Mucosa of gallbladder (tissue), 1 donor: ENCODE measurements at regions not wholly inside any gene's neighbourhood (a gene's known extent, or its start where the extent isn't known, plus 50 kb on each side); places are given as distances from the start of the nearest gene placed in this dataset.

Source experiments
- DNase-seq: peaks from one replicate; pipeline ENCODE4 v3.0.0-alpha.2; 2020; ENCODE audit warnings: low spot score
- donor health status: DM: no; HTN: no; CAD: no.

- DNase-seq = no peak
Observed at GRCh38 chr5:71865665-71866320, 146.7 kb downstream of the CARTPT start.

GRCh38 chr5:71872311-71872864 is 153.3 kb downstream of the CARTPT start:
- DNase-seq = no peak

- no peak for DNase-seq
Observed at GRCh38 chr5:71873191-71873591, 154.1 kb downstream of the CARTPT start.

- DNase-seq = no peak
Observed at GRCh38 chr5:71874521-71874920, 155.4 kb downstream of the CARTPT start.

- DNase-seq = no peak
Observed at GRCh38 chr5:71877511-71877910, 158.4 kb downstream of the CARTPT start.

GRCh38 chr5:71880536-71880935 is 161.5 kb downstream of the CARTPT start:
- no peak for DNase-seq

GRCh38 chr5:71882826-71883741 is 164.0 kb downstream of the CARTPT start:
- no peak for DNase-seq

- DNase-seq = no peak
Observed at GRCh38 chr5:71883742-71884103, 164.6 kb downstream of the CARTPT start.

- no peak for DNase-seq
Observed at GRCh38 chr5:71884926-71885325, 165.9 kb downstream of the CARTPT start.

- DNase-seq = no peak
Observed at GRCh38 chr5:71886406-71886805, 167.3 kb downstream of the CARTPT start.

GRCh38 chr5:71887680-71888079 is 168.6 kb downstream of the CARTPT start:
- DNase-seq = no peak

- no peak for DNase-seq
Observed at GRCh38 chr5:71891406-71891805, 172.3 kb downstream of the CARTPT start.

GRCh38 chr5:71891856-71892255 is 172.8 kb downstream of the CARTPT start:
- DNase-seq = no peak

GRCh38 chr5:71892641-71893365 is 173.7 kb downstream of the CARTPT start:
- DNase-seq = no peak

- DNase-seq = no peak
Observed at GRCh38 chr5:71893451-71893850, 174.4 kb downstream of the CARTPT start.

- no peak for DNase-seq
Observed at GRCh38 chr5:71894091-71894490, 175.0 kb downstream of the CARTPT start.

GRCh38 chr5:71895546-71895945 is 176.5 kb downstream of the CARTPT start:
- DNase-seq = no peak

GRCh38 chr5:71899865-71900342 is 180.8 kb downstream of the CARTPT start:
- DNase-seq = no peak

- DNase-seq = no peak
Observed at GRCh38 chr5:71903808-71904207, 184.7 kb downstream of the CARTPT start.

- DNase-seq = no peak
Observed at GRCh38 chr5:71904852-71905251, 185.8 kb downstream of the CARTPT start.

- no peak for DNase-seq
Observed at GRCh38 chr5:71905834-71906711, 187.0 kb downstream of the CARTPT start.
